Activated naive CD4-positive, alpha-beta T cell treated with anti-CD3 and anti-CD28 coated beads, Interleukin-2, amount 50 U/mL, for 24 hours (primary cell): ENCODE measurements at regions not wholly inside any gene's neighbourhood (a gene's known extent, or its start where the extent isn't known, plus 50 kb on each side); places are given as distances from the start of the nearest gene placed in this dataset.
"Not testable (repeated sequence)": the region's sequence is repeated elsewhere in the genome, so short reads cannot be mapped to it uniquely, and the experiment has no call there.

Experiments used
- H3K27ac Mint-ChIP-seq: one replicate; pipeline ENCODE4 v1.8.0; 2021; ENCODE audit warnings: mild to moderate bottlenecking, mixed read lengths
- H3K27me3 Mint-ChIP-seq: one replicate; pipeline ENCODE4 v1.8.0; 2021; ENCODE audit warnings: mixed read lengths
- H3K36me3 Mint-ChIP-seq: one replicate; pipeline ENCODE4 v1.8.0; 2021; ENCODE audit warnings: mixed read lengths
- H3K4me1 Mint-ChIP-seq: one replicate; pipeline ENCODE4 v1.8.0; 2021; ENCODE audit warnings: mixed read lengths
- H3K4me3 Mint-ChIP-seq: one replicate; pipeline ENCODE4 v1.8.0; 2021; ENCODE audit warnings: mild to moderate bottlenecking, mixed read lengths
- H3K9me3 Mint-ChIP-seq: one replicate; pipeline ENCODE4 v1.8.0; 2021; ENCODE audit warnings: mixed read lengths

GRCh38 chr2:21811541-21811940 lies 687.8 kb downstream of the TDRD15 start:
- Mint-ChIP-seq H3K27me3 (peaks cover 1% of the 10 kb centered on the region), H3K36me3 (no peaks in the 10 kb centered on the region), H3K4me1 (no peaks in the 10 kb centered on the region), H3K4me3 (no peak overlapping the region), H3K9me3 (peaks cover under 1% of the 10 kb centered on the region), H3K27ac (no peak overlapping the region)

- peaks cover 5% of the 10 kb centered on the region for H3K9me3 Mint-ChIP-seq
- H3K27me3 Mint-ChIP-seq, result peaks cover 1% of the 10 kb centered on the region
- no peak overlapping the region for H3K4me3 Mint-ChIP-seq
- no peaks in the 10 kb centered on the region for H3K4me1 Mint-ChIP-seq
- H3K36me3 Mint-ChIP-seq, result no peaks in the 10 kb centered on the region
- H3K27ac Mint-ChIP-seq, result no peak overlapping the region
Observed at GRCh38 chr2:21812766-21813165, 689.0 kb downstream of the TDRD15 start.

- H3K4me1 Mint-ChIP-seq, result no peaks in the 10 kb centered on the region
- H3K4me3 Mint-ChIP-seq, result no peak overlapping the region
- no peak overlapping the region for H3K27ac Mint-ChIP-seq
- no peaks in the 10 kb centered on the region for H3K36me3 Mint-ChIP-seq
- peaks cover 1% of the 10 kb centered on the region for H3K27me3 Mint-ChIP-seq
- H3K9me3 Mint-ChIP-seq, result peaks cover 5% of the 10 kb centered on the region
Observed at GRCh38 chr2:21814588-21815149, 690.9 kb downstream of the TDRD15 start.

GRCh38 chr2:21818212-21818795 lies 694.5 kb downstream of the TDRD15 start:
- Mint-ChIP-seq H3K9me3 (peaks cover 5% of the 10 kb centered on the region), H3K4me1 (no peaks in the 10 kb centered on the region), H3K36me3 (no peaks in the 10 kb centered on the region), H3K27me3 (peaks cover 1% of the 10 kb centered on the region), H3K4me3 (no peak overlapping the region), H3K27ac (no peak overlapping the region)

GRCh38 chr2:21819454-21819853 lies 695.7 kb downstream of the TDRD15 start:
- Mint-ChIP-seq H3K9me3 (peaks cover 5% of the 10 kb centered on the region), H3K27ac (no peak overlapping the region), H3K27me3 (no peaks in the 10 kb centered on the region), H3K4me1 (no peaks in the 10 kb centered on the region), H3K4me3 (no peak overlapping the region), H3K36me3 (no peaks in the 10 kb centered on the region)

- Mint-ChIP-seq H3K36me3 (no peaks in the 10 kb centered on the region), H3K27ac (no peak overlapping the region), H3K4me3 (no peak overlapping the region), H3K4me1 (no peaks in the 10 kb centered on the region), H3K27me3 (no peaks in the 10 kb centered on the region), H3K9me3 (peaks cover 5% of the 10 kb centered on the region)
Observed at GRCh38 chr2:21820271-21820670, 696.5 kb downstream of the TDRD15 start.

- no peaks in the 10 kb centered on the region for H3K4me1 Mint-ChIP-seq
- H3K4me3 Mint-ChIP-seq, result no peak overlapping the region
- peaks cover 2% of the 10 kb centered on the region for H3K9me3 Mint-ChIP-seq
- no peak overlapping the region for H3K27ac Mint-ChIP-seq
- H3K27me3 Mint-ChIP-seq, result no peaks in the 10 kb centered on the region
- no peaks in the 10 kb centered on the region for H3K36me3 Mint-ChIP-seq
Observed at GRCh38 chr2:21821672-21822227, 698.0 kb downstream of the TDRD15 start.

- no peaks in the 10 kb centered on the region for H3K4me1 Mint-ChIP-seq
- H3K4me3 Mint-ChIP-seq, result no peak overlapping the region
- no peaks in the 10 kb centered on the region for H3K36me3 Mint-ChIP-seq
- H3K9me3 Mint-ChIP-seq, result no peaks in the 10 kb centered on the region
- no peaks in the 10 kb centered on the region for H3K27me3 Mint-ChIP-seq
- no peak overlapping the region for H3K27ac Mint-ChIP-seq
Observed at GRCh38 chr2:21822505-21822904, 698.7 kb downstream of the TDRD15 start.

GRCh38 chr2:21833767-21834166 lies 710.0 kb downstream of the TDRD15 start:
- Mint-ChIP-seq H3K36me3 (no peaks in the 10 kb centered on the region), H3K27ac (no peak overlapping the region), H3K4me1 (no peaks in the 10 kb centered on the region), H3K27me3 (no peaks in the 10 kb centered on the region), H3K4me3 (no peak overlapping the region), H3K9me3 (no peaks in the 10 kb centered on the region)

GRCh38 chr2:21836261-21836660 lies 712.5 kb downstream of the TDRD15 start:
- H3K27me3 Mint-ChIP-seq, result no peaks in the 10 kb centered on the region
- peaks cover 5% of the 10 kb centered on the region for H3K9me3 Mint-ChIP-seq
- no peak overlapping the region for H3K27ac Mint-ChIP-seq
- H3K4me1 Mint-ChIP-seq, result no peaks in the 10 kb centered on the region
- H3K36me3 Mint-ChIP-seq, result no peaks in the 10 kb centered on the region
- no peak overlapping the region for H3K4me3 Mint-ChIP-seq

GRCh38 chr2:21836719-21837118 lies 713.0 kb downstream of the TDRD15 start:
- Mint-ChIP-seq H3K4me1 (no peaks in the 10 kb centered on the region), H3K9me3 (peaks cover 5% of the 10 kb centered on the region)

GRCh38 chr2:21837168-21837960 lies 713.6 kb downstream of the TDRD15 start:
- Mint-ChIP-seq H3K27ac (no peak overlapping the region), H3K4me3 (no peak overlapping the region), H3K36me3 (no peaks in the 10 kb centered on the region), H3K4me1 (no peaks in the 10 kb centered on the region), H3K27me3 (no peaks in the 10 kb centered on the region), H3K9me3 (peaks cover 5% of the 10 kb centered on the region)

More at GRCh38 chr2:21836719-21837118, 713.0 kb downstream of the TDRD15 start:
- no peaks in the 10 kb centered on the region for H3K36me3 Mint-ChIP-seq
- no peaks in the 10 kb centered on the region for H3K27me3 Mint-ChIP-seq
- no peak overlapping the region for H3K27ac Mint-ChIP-seq
- no peak overlapping the region for H3K4me3 Mint-ChIP-seq

- no peak overlapping the region for H3K4me3 Mint-ChIP-seq
- H3K4me1 Mint-ChIP-seq, result no peaks in the 10 kb centered on the region
- H3K9me3 Mint-ChIP-seq, result peaks cover 5% of the 10 kb centered on the region
- no peak overlapping the region for H3K27ac Mint-ChIP-seq
- H3K27me3 Mint-ChIP-seq, result no peaks in the 10 kb centered on the region
- no peaks in the 10 kb centered on the region for H3K36me3 Mint-ChIP-seq
Observed at GRCh38 chr2:21841341-21841740, 717.6 kb downstream of the TDRD15 start.

- not testable (repeated sequence) for H3K27me3 Mint-ChIP-seq, H3K4me1 Mint-ChIP-seq, H3K27ac Mint-ChIP-seq, H3K4me3 Mint-ChIP-seq, H3K36me3 Mint-ChIP-seq, H3K9me3 Mint-ChIP-seq
Observed at GRCh38 chr2:21850367-21850766, 726.6 kb downstream of the TDRD15 start.

- H3K9me3 Mint-ChIP-seq, result peaks cover 9% of the 10 kb centered on the region
- H3K4me3 Mint-ChIP-seq, result no peak overlapping the region
- H3K27me3 Mint-ChIP-seq, result no peaks in the 10 kb centered on the region
- no peak overlapping the region for H3K27ac Mint-ChIP-seq
- no peaks in the 10 kb centered on the region for H3K4me1 Mint-ChIP-seq
- H3K36me3 Mint-ChIP-seq, result no peaks in the 10 kb centered on the region
Observed at GRCh38 chr2:21854938-21855337, 731.2 kb downstream of the TDRD15 start.

GRCh38 chr2:21856708-21857107 lies 732.9 kb downstream of the TDRD15 start:
- no peaks in the 10 kb centered on the region for H3K27me3 Mint-ChIP-seq
- no peak overlapping the region for H3K27ac Mint-ChIP-seq
- H3K9me3 Mint-ChIP-seq, result peaks cover 9% of the 10 kb centered on the region
- H3K4me3 Mint-ChIP-seq, result no peak overlapping the region
- no peaks in the 10 kb centered on the region for H3K36me3 Mint-ChIP-seq
- H3K4me1 Mint-ChIP-seq, result no peaks in the 10 kb centered on the region
